GM21786 (cell line): ENCODE measurements at regions not wholly inside any gene's neighbourhood (a gene's known extent, or its start where the extent isn't known, plus 50 kb on each side); places are given as distances from the start of the nearest gene placed in this dataset.
A peak's percentile ranks its signal among the peaks of the same experiment; 100 is the strongest.

ENCODE experiments used
- ATAC-seq: cut with Tn5 transposase; IDR thresholded peaks from one replicate; pipeline ENCODE4 v1.9.1; 2021; ENCODE audit not compliant: unreplicated experiment

DNA sequence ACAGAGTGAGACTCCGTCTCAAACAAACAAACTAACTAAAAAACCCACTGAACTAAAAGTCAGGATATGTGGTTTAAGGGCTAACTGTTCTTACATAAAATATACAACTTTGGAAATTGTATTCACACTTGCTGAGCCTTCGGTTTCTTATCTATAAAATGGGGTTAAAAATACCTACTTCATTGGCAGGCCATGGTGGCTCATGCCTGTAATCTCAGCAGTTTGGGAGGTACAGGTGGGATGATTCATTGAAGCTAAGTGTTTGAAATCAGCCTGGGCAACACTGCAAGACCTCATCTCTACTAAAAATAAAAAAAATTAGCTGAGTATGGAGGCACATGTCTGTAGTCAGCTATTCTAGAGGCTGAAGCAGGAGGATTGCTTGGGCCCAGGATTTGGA, 115.4 kb upstream of the KLF6 start:
- ATAC-seq = no peak

DNA sequence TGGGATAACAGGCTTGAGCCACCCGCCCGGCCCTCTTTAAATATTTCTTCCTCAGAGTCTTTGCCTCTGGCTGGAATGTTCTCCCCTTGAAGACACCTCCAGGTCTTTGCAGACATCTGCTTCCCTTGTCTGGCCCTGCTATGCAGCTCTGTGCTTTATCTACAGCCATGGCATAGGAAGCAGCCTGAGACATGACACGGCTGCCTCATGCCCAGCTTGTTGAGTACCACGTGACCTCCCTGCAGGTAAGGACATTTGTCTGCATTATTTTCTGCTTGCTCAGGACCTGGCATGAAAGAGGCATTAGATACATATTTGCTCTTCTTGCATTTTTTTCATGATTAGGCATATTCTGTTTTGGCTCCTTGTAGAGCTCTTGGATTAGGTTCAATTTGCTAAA, 113.8 kb upstream of the KLF6 start:
- ATAC-seq = no peak

DNA sequence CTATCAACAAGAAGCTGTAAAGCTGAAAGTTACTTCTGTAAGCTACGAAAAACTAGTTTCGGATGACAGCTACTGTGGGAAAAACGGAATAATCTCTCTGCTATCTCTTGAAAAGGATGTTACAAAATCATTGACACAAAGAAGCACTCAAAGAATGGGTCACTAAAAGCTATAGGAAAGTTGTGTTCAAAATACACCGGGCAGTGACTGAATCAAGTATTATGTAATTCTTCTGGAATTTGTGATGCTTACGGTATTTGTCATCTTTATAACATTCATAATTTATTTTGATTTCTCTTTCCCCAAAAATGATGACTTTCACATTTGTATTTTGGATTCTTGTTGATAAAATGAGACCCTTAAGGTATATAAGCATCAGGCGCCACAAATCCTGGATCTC, 112.1 kb upstream of the KLF6 start:
- ATAC-seq = no peak

DNA sequence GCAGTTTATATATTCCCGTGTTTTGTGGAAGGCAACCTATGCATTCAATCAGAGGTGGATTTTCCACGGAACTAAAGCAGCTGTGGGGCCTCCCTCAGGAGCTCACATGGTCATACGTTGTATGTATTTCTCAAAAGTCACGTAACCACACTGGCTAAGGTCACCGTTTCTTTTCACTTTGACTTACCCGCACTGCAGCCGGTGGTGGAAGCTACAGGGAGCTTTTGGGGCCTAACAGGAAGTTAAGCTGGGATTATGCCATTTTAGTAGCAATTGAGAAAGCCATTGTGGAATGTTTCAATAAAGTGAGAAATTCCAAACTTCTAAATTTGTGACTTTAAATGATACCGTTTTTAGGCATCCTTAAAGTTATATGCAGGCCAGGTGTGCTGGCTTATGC, 111.2 kb upstream of the KLF6 start:
- no peak for ATAC-seq

DNA sequence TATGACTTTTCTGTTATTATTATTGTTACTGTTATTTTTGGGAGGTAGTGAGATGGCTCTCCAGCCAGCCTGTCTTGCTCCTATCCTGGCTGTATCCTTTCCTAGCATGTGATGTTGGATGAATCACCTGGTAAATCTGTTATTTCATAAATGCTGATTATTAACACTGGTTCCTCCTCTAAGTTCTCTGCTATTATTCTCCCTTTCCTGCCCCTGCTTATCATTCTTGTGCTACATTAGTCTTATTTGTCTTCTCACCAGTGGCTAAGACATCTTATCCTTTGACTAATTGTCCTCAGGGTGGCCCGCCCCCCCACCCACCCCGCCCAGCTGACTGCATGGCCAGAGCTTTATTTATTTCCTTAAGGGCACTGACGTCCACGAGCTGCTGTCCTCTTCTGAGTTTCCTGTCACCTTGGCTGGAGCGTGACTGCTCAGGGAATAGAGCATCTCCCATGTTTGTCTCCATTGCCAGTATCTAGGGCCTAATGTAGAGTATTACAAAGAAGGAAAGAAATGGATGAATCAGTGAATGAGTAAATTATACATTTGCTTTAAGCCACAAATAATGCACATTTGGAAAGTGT, 110.1 kb upstream of the KLF6 start:
- no peak for ATAC-seq

DNA sequence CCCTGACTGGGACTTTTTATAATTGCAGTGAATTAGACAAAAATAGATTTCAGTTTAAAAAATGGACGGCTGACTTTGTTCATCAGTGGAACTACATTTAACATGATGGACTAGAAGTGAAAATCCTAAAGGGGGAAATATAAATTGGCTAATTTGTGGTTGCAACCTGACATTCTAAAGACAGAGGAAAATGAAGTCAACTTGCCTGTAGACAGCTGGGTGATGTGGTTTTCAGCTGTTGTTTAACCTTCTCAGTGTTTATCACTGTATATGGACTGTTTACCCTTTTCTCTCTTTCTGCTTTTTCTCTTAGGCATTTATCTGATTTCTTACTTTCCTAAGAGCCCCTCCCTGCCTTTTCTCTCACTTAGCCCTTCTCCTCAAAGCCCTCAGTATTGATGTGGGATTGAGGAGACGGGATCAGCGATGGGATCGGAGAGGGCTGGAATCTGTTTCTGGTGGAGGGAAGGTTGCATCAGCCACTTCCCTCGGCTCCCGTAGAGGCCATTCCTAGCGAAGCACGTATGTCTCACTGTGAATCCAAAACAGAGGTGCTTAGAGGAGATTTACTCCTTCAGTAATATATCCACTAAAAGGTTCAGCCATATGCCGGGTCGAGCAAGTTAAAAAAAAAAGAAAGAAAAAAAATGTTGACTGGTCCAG, 109.0 kb upstream of the KLF6 start:
- ATAC-seq = no peak

DNA sequence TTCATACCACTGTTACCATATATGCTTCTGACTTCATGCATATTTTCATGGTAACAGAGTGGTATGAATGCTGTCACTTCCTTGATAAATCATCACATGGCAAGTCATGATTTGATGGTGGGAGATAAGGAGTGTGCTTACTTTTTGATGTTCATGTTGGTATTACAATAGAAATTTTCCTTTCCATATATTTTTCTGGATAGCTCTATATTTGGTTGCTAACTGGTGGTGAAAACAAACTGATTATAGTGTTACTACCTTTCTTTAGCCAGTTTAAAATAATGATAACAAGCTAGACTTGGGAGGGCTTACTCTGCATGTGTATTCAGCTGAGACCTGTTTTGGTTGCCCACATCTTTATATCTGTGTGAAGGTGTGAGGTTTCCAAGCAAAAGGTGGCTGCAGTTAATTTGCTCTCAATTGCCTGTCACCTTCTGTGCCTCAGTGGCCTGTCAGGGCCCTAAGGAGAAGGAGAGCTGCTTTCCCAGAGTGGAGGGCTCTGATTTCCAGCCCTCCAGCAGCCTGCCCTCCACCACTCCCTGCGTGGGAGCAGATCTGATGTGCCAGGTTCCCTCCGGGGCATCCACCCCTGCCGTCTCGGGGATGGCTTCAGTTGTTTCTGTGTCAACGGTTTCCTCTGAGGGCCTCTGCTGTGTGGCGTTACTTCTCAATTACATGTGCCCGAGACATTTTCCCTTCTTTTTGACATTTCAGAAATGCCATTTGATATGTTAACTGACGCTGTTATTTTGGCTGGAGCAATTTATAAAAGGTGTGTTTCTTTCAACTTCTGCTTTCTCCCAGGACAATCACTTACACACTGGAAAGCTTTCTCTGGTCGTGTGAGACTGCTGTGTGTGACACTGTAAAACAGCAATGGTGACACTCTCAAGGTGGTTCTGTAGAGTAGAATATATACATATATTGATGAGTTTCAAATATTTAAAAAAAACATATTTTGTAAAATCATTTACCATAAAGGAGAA, 107.7 kb upstream of the KLF6 start:
- no peak for ATAC-seq

DNA sequence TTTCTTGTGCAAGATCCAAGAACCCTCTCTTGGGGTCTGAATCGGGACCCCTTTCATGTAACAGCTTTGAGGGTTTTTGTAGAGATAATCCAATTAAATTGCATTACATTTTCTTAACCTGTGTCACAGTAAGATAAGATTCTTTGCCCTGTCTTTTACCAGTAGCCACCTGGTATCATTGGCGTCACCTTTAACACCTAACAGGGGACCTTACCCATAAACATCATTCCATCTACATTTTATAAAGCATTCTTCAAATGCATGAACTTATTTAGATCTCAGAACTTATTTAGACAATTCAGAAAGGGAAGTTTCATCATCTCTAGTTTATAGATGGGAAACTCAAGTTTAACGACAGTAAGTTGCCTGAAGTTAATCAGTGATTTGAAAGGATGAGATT, 106.4 kb upstream of the KLF6 start:
- no peak for ATAC-seq

DNA sequence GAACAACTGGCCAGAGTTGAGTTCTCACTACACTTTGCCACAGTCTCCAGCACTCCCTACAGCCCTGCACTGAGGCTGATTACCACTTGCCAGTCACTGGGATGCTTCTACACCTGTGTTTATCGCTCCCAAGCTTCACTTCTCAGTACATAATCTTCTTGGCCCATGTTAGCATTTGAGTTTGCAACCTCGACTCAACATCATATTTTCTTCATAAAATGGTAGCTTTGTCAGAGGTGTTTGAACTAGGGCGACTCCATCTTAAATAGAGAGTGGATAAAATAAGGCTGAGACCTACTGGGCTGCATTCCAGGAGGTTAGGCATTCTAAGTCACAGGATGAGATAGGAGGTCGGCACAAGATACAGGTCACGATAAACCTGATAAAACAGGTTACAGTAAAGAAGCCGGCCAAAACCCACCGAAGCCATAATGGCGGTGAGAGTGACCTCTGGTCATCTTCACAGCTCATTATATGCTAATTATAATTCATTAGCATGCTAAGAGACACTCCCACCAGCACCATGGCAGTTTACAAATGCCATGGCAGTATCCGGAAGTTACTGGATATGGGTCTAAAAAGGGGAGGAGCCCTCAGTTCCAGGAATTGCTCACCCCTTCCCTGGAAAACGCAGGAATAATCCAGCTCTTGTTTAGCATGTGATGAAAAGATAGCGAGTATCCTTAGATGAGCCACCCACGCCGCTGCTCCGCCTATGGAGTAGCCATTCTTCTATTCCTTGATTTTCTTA, 105.8 kb upstream of the KLF6 start:
- ATAC-seq = no peak

DNA sequence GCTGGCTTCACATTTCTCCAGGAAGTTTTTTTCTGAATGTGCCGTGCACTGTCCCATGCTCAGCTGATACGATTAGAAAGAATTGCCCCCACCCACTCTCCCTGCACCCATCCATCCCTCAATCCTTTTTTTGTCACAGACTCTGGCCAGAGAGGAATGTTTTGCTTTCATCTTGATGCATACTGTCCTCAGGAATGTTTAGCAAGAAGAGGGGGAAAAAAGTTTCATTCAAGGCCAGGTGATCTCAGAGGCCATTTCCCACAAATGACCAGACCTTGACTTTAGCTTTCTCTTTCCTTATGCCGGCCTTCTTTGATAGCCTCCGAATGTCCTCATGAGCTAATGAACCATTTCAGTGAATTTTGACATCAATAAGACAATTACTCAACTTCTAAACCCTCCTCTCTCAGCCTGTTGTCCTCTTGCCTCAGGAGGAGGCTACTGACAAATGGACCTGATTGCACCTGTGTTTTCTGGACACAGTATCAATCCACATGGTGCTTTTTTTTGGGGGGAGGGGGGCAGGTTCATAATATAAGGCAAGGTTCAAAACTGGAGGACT, 105.0 kb upstream of the KLF6 start:
- ATAC-seq = no peak

DNA sequence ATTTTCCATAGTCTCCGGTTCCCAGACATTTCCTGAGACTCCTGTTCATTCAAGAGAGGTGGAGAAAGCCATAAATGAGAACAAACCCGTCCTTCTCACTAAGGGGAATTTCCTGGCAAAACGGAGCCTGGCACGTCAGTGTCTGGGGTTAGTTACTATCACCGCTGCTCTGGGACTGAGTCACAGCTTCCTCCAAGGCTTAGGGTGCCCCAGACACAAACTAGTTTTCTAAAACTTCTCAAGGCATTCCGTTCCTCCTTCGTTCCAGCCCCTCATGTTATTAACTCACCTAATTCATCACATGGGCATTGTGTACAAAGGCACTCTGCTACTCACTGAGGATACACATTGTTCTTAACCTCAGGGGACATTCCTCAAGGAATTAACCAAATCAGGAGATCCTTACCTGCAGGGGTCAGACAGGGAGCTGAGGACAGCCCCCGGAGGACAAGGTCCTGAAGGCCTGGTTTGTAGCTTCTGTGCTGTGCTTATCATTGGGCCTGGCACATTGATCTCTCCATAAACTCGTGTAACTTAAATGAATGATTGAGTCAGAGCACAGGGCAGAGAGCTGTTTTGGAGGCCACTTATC, 103.0 kb upstream of the KLF6 start:
- ATAC-seq = peak; percentile 72

DNA sequence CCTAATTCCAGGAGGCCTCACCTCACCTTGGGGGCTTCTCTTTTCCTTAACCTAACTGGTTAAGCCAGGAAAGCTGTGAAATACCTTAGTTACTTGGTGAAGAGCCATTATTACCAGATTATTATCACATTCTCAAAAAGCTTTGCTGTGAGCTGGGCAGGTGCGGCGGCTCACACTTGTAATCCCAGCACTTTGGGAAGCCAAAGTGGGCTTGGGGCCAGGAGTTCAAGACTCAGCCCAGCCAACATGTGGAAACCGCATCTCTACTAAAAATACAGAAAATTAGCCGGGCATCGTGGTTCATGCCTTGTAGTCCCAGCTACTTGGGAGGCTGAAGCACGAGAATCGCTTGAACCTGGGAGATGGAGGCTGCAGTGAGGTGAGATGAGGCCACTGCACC, 102.4 kb upstream of the KLF6 start:
- ATAC-seq = no peak

DNA sequence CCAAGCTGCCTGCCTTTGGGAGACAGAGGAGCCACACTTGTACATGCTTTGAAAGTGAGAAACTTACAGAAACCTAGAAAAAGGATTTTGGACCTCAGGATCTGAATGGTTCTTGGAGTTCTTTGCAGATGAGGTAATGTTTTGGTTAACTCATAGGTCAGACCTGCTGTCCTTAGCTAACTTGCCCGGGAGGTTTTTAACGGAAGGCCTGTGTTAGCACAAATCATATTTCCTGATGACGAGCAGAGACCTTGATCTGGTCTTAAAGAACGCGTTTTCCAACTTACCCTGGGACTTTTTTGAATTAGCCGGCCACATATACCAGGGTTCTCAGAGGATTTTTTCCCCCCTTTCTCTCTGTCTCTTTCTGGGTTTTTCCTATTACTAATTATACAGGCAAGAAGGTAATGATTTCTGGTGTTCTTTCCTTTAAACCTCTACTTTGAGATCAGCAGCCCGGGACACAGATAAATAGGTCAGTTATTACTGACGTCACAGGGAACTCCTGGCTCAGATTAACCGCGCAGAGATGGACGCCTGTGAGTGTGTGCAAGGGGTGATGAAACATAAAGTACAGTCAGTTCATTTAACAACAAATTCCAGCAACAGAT, 101.7 kb upstream of the KLF6 start:
- ATAC-seq = peak; percentile 37

DNA sequence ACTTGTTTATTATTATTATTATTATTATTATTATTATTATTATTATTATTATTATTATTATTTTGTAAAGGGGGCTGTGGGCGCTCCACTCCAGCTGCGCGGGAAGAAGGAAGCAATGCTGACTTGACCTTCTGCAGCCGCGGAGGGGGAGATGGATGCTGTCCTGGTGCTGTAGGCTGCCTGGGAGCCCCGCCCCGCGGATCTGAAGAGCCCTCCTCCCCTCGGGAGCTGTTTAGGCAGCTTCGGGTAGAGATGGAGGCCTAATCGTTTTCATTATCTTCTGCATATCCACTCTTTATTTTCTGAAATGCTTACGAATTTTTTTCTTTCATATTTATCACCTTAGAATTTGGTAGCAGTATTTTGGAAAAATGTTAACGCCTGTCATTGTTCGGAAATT, 101.2 kb upstream of the KLF6 start:
- no peak for ATAC-seq

DNA sequence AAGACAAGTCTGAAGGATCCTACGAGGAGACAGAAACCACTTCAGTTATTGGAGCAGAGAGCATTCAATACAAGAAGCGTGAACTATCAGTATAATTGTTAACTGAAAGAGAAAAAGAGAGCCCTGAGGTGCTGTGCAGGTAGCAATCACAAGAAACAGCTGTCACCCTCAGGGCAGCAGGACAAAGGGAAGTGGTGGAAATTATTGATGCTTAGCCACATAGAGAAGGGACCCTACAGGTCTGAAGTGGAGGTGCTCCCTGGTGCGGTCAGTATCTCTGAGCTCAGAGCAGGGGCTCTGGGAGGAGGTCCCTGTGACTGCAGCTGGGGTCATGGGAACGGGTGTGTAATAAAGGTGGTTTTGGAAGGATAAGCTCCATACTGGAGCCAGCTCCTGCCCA, 97.8 kb upstream of the KLF6 start:
- ATAC-seq = no peak

DNA sequence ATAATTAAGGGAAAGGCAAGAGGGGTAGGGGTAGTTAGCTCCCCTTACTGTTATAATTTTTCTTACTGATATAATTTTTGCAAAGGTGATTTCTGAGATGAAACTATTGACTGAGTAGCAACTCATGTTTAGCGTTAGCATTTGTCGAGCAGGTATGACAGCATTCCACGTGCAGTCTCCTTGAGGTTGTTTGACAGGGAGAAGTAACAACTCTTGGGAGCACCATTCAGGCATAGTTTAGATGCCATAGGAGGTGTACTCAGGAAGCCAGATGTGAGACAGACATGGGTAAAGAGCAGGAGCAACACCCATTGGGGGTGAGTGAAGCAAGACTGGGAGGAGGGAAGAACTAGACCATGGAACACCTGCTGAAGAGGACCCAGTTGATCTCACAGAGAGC, 96.6 kb upstream of the KLF6 start:
- no peak for ATAC-seq

DNA sequence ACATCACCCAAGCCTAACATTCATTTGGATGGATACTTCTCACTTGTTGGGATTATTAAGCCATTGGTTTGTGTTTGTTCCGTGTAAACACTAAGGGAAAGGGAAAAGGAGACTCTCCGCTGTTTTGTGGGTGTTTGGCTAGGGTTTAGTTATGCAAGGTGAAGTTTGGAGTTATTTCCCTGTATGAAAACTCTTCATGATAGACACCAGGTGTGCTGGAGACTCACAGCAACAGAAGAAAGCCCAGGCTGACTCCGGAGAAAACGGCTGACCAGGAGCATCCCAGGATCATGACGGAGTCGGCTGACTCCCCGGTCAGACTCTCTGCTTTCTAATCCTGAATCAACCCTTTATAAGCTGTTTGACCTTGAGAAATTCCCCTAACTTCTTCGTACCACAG, 94.1 kb upstream of the KLF6 start:
- ATAC-seq = no peak

DNA sequence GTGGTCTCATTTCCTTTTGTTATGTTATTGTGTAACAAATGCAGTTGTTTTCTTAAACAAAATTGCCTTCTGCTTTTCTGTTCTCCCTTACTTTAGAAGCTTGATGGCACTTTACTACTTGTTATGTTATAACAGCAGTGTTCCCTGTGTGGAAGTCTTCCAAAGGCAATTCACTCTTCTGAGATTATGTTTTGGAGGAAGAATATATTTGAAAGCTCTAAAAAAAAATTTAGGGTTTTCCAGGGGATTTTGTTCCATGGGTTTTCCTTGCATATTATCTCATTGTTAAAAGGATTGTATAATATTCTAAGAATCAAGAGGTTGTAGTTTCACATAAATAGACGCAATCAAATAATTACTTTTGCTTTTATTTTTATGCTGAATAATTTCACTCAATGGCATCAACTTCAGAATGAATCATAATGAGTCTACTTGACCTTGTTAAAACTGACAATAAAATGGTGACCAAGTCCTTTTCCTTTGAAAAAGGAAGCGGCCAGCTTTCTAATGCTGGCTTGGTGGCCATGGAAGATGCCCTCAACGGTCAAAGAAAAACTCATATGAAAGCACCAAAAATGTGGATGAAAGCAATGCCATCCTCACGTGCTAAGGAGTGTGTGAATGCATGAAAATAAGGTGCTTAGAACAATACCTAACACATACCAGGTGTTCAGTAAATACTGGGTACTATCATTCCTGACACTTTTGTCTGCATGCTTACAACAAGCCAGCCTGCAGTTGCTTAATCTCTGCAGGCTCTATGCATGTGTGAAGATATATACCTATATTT, 92.4 kb upstream of the KLF6 start:
- no peak for ATAC-seq

DNA sequence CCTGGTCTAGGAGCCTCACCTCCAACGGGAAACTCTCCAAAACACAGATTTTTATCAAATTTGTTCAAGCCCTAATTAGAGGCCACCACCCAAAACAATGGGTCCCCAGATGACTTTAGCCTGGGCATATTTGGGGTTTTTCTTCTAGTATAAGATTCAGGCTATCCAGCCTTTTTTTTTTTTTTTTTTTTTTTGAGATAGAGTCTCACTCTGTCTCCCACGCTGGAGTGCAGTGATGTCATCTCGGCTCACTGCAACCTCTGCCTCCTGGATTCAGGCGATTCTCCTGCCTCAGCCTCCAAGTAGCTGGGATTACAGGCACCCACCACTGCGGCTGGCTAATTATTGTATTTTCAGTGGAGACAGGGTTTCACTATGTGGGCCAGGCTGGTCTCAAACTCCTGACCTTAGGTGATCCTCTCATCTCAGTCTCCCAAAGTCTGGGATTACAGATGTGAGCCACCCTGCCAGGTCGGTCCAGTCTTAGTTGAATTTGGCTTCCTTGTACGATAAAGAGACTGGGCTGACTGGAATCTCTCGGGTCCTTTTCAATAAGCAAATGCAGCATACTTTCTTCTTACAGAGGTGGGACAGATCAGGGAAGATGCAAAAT, 91.4 kb upstream of the KLF6 start:
- ATAC-seq = no peak
